NCI-H1417 treated with DMSO at 0.1 percent for 48 hours (cell line): ENCODE measurements at regions not wholly inside any gene's neighbourhood (a gene's known extent, or its start where the extent isn't known, plus 50 kb on each side); places are given as distances from the start of the nearest gene placed in this dataset.
"Not testable (repeated sequence)": the region's sequence is repeated elsewhere in the genome, so short reads cannot be mapped to it uniquely, and the experiment has no call there.

Experiments used
- DNase-seq: peaks from one replicate; lab custom pipeline; 2025; lab: John Stamatoyannopoulos, UW

DNA sequence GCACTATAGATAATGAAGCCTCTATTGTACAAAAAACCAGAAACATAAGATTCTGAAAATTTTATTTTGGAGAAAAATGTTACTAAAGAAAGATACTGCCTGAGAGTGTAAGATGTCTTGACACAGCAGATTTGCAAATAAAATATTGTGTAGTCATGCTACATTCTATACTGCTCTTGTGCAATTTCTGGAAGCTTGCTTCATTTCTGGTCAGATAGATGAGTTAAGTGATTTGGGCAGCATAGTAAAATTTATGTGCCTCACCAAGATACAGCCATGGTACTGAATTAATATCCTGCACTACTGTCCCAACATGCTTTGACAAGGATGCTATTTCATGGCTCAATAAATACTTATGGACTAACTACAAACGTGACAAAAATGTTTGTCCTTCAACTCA lies 55.1 kb upstream of the STARD13 start:
- DNase-seq, result no peak

DNA sequence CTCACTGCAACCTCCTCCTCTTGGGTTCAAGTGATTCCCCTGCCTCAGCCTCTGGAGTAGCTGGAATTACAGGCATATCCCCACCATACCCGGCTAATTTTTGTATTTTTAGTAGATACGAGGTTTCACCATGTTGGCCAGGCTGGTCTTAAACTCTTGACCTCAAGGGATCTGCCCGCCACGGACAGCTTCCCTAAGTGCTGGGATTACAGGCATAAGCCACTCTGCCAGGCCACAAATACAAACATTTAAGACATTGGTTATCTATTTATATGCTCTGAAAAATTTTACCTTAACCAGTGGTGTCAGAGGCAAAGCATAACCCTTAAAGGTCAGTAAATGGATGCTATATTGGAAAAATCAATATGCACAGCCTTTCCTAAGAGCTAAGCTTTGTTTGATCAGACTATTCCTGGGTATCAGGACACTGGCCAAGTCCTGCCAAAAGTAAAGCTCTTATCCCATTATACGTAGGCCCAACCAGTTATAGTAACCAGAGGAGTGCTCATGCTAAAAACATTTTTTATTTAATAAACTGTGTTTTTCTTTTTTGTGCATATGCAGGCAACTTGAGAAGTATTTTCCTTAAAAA lies 56.4 kb upstream of the STARD13 start:
- DNase-seq, result no peak

- DNase-seq, result no peak
Observed at GRCh38 chr13:33345842-33346241, 60.3 kb upstream of the STARD13 start.

DNA sequence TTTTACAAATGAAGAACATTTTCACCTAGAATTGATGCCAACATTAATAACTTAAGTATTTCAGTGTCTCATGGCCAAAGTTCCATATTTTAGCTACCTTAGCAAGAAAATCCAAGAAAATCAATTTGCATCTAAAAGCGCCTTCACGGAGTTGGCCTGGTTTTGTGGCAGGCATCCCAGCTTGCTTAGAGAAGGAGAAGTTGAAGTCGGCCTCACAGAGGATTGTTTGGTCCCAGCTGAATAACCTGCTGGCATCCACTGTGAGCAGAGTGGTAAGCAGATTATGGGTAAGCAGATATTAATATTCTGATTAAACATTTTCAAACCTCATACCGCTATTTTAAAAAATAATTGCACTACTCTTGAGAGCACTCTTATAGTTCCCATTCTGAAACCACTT lies 62.3 kb upstream of the STARD13 start:
- no peak for DNase-seq

DNA sequence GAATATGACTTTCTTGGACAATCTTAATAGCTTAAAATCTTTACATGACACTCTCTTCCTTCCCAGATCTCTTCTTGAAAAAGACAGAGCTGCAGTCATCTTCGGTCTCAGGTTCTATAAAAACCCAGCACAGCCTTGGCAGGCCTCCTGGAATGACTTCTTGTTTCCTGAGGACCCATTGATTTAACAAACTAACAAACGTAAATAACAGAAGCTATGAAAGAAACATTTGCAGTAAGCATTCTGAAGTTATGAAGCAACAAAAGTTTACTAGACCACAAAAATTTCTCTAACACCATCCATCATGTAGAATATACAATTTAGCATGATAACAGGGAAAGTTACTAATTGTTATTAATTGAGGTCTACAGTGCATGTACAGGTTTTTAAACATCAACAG lies 62.8 kb upstream of the STARD13 start:
- DNase-seq, result no peak

DNA sequence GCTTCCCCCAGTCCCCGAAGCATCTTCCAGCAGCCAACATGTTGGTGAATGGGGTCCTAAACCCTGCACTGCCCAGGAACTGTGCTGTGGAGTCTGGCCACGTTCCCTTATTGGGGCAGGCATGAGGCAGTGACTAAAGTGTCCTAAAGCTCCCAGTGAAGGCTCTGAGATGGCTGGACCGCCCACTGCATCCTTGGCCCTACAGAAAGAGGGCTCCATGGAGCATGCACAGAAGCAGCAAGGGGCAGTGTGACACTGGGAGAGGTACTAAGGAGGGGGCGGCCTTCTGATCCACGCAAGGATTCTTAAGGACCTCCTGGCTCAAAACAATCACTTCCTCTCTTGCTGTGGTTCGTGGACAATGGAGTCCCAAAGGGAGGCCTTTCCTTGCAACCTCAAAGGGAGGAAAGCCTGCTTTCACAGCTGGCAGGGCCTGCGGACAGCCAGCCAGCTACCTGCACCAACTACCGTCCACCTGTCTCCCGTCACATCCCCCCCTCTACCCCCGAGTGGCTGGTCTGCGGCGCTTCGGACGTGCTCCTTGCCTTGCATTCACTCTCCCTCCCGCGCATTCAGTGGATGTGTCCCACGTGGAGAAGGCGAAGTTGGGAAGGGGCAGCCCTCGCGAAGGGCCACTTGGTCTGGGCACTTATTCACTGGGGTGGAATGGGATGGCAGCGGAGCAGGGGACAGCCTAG lies 63.9 kb upstream of the STARD13 start:
- DNase-seq, result no peak

GRCh38 chr13:33349986-33350826 lies 64.7 kb upstream of the STARD13 start:
- DNase-seq, result no peak

- DNase-seq, result no peak
Observed at GRCh38 chr13:33351319-33351718, 65.8 kb upstream of the STARD13 start.

DNA sequence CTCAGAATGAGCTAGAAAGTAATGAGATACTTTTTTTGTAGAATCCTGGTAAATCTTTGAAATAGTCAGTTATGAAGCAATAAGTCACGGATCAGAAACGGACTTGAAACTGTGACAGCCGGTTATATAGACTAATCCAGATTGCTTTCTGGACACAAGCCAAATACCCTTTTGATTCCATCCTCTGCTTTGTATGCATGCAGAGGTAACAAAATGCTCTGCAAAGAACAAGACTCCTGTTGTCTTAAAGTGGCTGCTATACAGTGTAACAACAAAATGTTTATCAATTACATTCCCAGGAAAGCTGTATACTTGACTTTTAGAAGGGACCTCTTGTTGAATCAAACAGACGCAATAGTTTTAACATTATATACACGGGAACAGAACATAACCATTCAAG lies 66.5 kb upstream of the STARD13 start:
- no peak for DNase-seq

DNA sequence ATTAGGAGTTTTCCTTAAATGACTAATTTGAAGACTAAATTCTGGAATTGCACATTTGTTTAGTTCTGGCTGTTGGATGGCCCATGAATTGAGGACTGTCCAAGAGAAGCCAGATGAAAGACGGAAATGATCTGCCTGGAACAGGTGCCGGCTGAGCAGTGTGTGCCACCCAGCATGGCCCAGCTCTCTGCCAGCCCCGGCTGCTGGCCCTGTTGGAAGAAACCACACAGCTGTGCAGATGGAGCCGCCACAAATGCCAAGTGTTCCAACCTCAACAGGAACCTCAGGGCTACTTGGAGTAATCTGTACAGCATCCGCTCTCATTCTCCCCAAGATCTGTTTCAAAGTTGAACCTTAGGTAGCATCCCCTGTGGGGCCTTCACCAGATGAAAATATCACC lies 67.0 kb upstream of the STARD13 start:
- no peak for DNase-seq

GRCh38 chr13:33353210-33353609 lies 67.7 kb upstream of the STARD13 start:
- DNase-seq, result no peak

DNA sequence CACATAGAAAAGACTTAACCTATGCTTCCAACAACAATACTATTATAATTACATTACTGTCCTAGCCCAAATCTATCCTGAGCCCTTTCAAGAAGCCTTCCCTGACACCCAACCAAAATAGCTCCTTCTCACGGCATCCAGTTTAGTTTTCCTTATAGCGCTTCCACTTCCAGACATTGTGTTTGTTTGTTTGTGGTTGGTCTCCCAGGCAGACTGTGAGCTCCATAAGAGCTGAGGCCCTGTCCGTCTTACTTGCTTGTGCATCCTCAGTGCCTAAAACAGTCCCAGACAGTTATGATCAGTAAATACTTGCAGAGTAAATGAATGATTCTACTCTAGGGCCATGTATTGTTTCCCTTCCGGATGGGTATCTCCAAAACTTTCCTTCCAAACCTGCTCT lies 68.1 kb upstream of the STARD13 start:
- DNase-seq, result no peak

- DNase-seq, result no peak
Observed at GRCh38 chr13:33355201-33355895, 69.8 kb upstream of the STARD13 start.

DNA sequence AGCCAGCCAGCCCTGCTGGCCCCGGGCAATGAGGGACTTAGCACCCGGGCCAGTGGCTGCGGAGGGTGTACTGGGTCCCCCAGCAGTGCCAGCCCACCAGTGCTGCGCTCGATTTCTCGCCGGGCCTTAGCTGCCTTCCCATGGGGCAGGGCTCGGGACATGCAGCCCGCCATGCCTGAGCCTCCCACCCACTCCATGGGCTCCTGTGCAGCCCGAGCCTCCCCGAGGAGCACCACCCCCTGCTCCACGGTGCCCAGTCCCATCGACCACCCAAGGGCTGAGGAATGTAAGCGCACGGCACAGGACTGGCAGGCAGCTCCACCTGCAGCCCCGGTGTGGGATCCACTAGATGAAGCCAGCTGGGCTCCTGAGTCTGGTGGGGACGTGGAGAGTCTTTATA lies 72.5 kb upstream of the STARD13 start:
- DNase-seq, result not testable (repeated sequence)

- no peak for DNase-seq
Observed at GRCh38 chr13:33362986-33363727, 77.6 kb upstream of the STARD13 start.

DNA sequence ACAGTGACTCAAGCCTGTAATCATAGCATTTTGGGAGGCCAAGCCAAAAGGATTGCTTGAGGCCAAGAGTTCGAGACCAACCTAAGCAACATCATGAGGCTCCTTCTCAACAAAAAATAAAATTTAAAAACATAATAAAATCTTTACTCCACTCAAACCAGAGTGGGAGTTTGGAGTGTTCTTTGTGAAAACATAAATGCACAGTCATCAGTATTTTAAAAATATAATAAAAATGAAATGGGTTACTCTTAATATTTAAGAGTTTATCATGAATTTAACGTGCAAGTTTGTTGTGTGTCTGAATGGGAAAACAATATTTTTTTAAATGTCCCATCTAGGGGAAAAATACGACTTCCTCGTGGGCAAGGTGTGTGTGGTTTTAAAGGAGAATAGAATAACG lies 78.6 kb upstream of the STARD13 start:
- no peak for DNase-seq

DNA sequence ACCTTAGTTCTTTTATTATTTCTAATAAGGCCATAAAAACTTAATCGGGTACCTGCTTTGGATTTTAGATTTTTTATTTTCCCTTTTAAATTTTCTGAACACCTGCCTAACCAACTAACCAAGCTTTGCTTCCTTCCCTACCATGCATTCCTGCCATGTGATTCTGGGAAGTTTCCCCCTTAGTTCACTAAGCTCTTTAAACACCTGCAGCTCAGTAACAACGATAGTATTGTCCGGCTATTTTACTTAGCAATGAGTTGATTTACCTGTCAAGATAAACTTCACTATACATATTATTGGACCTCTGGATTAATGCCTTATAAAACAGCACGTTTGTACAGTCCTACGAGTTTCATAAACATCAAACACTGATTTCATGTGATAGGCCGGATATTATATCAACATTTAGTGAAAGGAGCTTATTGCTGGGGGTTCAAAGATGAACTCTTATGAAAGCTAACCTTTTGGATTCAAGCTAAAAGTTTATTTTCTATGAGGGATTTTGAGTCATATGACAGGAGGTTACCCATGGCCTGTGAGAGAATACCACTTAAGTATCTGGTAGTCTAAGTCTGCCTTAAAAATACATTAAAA lies 81.0 kb upstream of the STARD13 start:
- no peak for DNase-seq

DNA sequence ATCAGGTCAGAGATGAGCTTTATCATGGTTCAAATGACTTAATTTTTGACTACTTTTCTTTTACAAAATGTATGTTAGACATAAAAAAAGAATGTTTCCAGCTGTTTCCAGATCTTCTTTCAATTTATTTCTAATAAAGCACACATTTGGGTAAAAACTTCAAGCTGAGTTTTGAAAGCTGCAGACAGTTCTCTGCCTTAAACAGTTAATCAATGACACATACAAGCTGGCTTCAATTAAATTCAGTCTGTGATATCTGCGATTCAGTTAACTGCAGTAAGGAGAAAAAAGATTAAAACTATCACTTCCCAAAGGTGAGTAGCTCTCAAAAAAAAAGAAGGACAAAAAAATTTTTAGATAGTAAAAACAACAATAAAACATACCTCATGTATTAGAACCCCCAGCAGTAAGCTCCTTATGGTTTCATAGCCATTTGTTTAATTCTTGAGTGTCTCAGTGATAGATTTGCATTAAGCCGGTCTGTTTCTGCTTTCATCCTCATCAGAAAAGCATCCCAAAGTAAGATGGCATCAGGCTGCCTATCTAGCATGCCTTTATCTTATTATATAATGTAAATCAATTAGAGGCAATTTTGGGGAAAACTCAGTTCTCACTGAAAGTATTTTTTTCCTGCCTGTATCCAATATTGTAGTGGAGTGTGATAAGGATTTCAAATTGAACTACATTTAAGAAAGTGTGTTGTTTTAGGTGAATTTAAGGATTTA lies 81.8 kb upstream of the STARD13 start:
- no peak for DNase-seq

DNA sequence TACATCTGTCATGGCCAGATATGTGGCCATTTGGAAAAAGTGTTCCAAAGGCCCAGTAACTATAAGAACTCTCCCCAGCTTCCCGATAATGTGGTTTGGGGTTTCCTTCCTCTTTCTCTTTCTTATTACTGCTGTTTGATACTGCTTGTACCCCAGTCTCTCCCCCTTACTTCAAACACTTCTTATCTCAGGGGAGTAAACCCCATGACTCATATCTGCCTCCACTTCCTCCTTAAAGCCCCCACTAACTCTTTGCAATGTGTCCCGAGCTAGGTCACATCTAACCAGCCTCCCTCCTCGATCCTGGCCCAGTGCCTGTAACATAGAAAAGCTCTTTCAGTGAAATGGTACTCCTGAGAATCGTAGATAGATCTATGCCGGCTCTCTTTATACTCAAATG lies 82.4 kb upstream of the STARD13 start:
- DNase-seq, result no peak

DNA sequence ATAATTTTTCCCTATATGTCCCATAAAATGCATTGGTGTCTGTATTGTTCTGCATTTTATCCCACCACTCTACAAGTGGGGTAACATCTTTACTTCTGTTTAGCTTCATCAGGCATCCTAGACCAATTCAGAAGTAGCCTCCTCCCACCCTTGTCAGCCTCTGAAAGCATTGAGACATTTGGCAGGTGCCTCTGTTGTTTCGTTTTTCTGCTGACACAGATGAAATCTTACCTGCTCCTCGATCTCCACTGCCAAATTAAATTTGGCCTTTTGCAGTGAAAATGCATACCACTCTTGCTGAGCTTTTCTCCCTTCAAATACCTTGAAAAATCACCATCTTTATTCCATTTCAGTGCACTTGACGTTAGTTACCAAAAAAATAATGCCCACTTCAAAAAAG lies 83.5 kb upstream of the STARD13 start:
- no peak for DNase-seq
